ENCODE measurements at regions not wholly inside any gene's neighbourhood (a gene's known extent, or its start where the extent isn't known, plus 50 kb on each side); places are given as distances from the start of the nearest gene placed in this dataset.

DNA sequence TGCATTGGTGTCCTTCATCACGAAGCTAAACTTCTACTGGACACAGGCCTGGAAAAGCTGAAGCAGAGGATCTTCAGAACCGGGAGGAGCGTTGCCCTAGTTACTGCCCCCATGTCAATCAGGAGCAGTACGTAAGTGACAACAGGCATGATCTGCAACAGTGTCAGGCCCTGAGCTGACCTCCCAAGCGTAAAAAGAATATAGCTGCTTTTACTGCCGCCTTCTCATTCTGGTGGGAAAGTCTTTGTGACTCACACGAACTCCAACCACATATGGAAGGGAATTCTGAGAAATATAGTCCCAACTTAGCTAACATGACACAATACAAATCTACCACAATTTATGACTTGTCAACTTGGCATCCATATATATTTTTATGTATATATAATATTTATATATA is 1007.7 kb upstream of the CDH2 start:
- DNase-seq (ENCODE audit: low read depth in 1 of 2, low spot score in 1 of 2), result no peak
- in situ Hi-C loops (cut with HindIII; ENCODE audit: low pct_unique_long_range_greater_than_20kb, low sequenced_read_pairs), result no loop called here
- no peak for TF ChIP-seq JUND (IDR thresholded peaks at IDR 0.05; ENCODE audit: low read depth)

DNA sequence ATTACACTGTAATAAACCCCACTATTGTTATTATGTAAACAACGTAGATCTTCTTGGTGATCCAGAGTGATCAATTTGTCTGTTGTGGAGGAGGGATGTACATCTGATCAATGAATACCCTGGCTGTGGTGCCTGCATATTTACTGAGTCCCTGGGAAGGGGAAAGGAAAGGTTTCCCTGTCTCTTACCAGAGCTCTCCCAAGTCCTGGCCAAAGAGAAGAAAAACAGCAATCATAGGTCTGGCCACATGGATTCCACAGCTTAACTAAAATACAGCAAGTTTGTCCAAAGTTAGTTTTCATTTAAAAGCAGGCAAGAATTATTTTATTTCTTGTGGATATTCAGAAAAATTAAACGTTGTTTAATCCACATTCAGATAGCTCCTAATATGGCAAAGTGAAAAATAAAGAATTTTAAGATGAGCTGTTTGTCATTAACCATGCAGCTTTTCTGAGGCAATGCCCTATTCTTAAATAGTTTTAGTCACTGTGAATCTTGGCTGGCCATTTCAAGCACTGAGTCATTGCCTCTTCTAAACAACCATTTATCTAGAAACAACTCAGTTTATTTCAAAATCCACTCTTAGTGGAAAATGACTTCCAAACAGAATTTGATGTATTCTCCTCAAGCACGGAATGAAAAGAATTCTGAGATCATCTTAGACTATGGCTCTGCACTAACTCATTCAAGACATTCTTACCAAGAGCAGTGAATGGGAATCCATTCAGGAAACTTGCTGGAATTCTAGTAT is 1004.4 kb upstream of the CDH2 start:
- DNase-seq (ENCODE audit: low read depth in 1 of 2, low spot score in 1 of 2), result no peak
- in situ Hi-C loops (cut with HindIII; ENCODE audit: low pct_unique_long_range_greater_than_20kb, low sequenced_read_pairs), result no loop called here
- no peak for TF ChIP-seq JUND (IDR thresholded peaks at IDR 0.05; ENCODE audit: low read depth)

DNA sequence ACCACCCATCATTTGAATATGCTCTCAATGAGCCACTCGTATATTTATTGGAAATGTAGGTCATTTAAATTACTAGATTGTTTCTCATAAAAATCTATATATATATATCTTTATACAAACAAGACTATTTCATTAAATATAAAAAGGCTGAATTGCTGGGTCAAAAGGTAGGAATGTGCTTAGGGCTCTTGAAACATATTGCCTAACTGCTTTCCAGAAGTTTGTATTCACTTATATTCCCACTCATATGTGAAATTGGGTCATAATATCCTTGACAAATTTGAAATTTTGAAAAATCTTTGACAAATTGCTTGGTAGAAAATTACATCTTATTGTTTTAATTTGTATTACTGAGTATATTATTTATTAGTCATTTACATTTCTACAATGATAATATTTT is 999.8 kb upstream of the CDH2 start:
- DNase-seq (ENCODE audit: low read depth in 1 of 2, low spot score in 1 of 2), result no peak
- in situ Hi-C loops (cut with HindIII; ENCODE audit: low pct_unique_long_range_greater_than_20kb, low sequenced_read_pairs), result no loop called here
- TF ChIP-seq JUND (IDR thresholded peaks at IDR 0.05; ENCODE audit: low read depth), result no peak

DNA sequence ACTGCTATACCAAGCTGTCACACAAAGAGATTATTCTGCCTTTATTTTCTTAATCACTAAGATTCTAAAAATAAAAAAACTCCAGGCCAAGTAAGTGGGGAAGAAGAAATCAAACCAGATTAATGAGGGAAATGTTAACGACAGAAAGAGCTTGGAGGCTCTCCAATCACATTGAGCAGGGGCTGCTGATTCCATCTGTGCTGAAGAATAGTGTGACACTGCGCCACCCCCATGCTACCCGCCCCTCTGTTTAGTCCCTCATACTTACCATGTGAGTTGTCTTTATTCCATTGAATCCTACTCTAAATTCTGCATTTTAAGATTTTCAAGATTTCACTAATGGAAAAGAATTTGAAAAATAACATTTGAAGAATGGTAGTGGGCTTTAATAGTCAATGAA is 998.0 kb upstream of the CDH2 start:
- in situ Hi-C loops (cut with HindIII; ENCODE audit: low pct_unique_long_range_greater_than_20kb, low sequenced_read_pairs), result no loop called here
- DNase-seq (ENCODE audit: low read depth in 1 of 2, low spot score in 1 of 2), result no peak
- no peak for TF ChIP-seq JUND (IDR thresholded peaks at IDR 0.05; ENCODE audit: low read depth)

DNA sequence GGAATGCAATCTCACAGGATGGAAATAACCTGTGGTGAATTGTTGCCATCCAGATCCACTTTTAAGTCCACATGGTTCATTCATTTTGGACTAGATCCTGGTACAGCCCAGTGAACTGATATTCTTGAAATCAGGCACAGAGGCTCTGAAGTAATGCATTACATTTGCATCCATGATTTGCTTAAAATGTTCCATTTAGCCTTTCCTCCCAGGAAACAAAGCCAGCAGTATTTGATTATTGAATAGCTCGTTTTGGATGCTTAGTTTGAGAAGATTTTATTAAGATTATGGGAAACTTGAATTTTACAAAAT is 995.8 kb upstream of the CDH2 start:
- DNase-seq (ENCODE audit: low read depth in 1 of 2, low spot score in 1 of 2), result no peak
- in situ Hi-C loops (cut with HindIII; ENCODE audit: low pct_unique_long_range_greater_than_20kb, low sequenced_read_pairs), result no loop called here
- TF ChIP-seq JUND (IDR thresholded peaks at IDR 0.05; ENCODE audit: low read depth), result no peak

DNA sequence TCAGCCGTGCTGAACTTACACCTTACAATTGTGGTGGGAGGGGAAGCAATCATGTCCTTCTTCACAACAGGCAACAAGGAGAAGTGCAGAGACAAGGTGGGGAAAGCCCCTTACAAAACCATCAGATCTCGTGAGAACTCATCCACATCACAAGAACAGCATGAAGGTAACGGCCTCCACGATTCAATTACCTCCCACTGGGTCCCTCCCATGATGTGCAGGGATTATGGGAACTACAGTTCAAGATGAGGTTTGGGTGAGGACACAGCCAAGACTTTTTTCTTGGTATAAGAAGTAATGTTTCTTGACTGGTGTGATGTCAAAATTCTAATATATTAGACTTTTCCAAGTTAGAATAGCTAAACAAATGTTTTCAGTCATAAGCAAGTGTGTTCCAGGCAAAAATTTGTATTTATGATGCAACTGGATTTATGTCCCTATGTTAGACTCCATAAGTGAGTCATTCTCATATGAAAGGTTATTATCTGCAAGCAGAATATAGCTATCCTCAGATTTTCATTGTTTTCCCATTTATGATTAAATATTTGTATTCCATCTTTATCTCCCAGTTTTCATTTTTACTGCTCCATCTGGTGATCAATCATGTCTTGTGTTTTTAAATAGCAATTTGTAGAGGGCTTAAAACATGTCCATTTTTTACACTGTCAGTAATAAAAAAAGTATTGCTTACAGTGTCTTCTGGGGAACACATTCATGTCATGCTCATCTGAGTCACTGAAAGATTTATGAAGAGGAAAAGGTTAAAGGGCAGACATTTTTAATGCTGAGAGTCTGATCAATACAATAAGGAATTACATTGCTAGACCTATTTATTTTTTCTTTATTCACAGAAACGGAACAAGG is 995.2 kb upstream of the CDH2 start:
- in situ Hi-C loops (cut with HindIII; ENCODE audit: low pct_unique_long_range_greater_than_20kb, low sequenced_read_pairs), result no loop called here
- no peak for TF ChIP-seq JUND (IDR thresholded peaks at IDR 0.05; ENCODE audit: low read depth)
- DNase-seq (ENCODE audit: low read depth in 1 of 2, low spot score in 1 of 2), result no peak

DNA sequence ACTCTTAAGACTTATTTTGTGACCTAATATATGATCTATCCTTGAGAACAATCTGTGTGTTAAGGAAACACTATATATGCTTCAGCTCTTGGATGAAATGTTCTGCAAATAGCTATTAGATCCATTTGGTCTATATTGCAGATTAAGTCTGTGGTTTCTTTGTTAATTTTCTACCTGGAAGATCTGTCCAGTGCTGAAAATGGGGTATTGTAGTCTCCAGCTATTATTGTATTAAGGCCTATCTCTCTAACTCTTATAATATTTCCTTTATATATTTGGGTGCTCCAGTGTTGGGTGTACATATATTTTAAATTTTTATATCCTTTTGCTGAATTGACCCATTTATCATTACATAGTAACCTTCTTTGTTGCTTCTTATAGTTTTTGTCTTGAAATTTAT is 992.7 kb upstream of the CDH2 start:
- no peak for DNase-seq (ENCODE audit: low read depth in 1 of 2, low spot score in 1 of 2)
- in situ Hi-C loops (cut with HindIII; ENCODE audit: low pct_unique_long_range_greater_than_20kb, low sequenced_read_pairs), result no loop called here

DNA sequence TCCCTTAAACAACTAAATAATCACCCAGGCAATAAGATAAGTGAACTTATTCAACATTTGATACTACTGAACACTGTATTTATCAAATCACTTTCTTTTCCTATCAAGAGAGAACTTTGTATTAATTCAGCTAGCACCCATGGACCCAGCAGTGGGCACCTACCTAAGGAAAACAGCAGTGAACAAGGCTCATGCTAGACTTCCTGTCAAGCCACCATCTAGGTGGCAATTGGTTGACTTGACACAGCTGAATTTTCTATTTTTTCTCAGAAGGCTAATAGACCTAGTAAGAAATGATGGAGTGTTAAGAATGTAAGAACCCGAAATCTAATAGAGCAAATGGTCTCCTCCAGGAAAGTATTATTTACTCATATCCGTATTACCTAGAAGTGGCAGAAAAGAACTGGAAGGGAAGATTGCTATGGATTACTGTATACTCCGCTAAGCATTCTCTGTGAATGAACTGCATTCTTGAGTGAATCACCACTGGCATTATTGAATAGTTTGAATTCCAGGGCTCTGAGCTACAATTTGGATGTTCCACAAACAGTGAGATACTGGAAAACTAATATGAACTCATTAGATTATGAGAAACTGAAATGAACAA is 988.2 kb upstream of the CDH2 start:
- no peak for DNase-seq (ENCODE audit: low read depth in 1 of 2, low spot score in 1 of 2)

More for the DNA sequence above, 992.7 kb upstream of the CDH2 start:
- TF ChIP-seq JUND (IDR thresholded peaks at IDR 0.05; ENCODE audit: low read depth), result no peak

DNA sequence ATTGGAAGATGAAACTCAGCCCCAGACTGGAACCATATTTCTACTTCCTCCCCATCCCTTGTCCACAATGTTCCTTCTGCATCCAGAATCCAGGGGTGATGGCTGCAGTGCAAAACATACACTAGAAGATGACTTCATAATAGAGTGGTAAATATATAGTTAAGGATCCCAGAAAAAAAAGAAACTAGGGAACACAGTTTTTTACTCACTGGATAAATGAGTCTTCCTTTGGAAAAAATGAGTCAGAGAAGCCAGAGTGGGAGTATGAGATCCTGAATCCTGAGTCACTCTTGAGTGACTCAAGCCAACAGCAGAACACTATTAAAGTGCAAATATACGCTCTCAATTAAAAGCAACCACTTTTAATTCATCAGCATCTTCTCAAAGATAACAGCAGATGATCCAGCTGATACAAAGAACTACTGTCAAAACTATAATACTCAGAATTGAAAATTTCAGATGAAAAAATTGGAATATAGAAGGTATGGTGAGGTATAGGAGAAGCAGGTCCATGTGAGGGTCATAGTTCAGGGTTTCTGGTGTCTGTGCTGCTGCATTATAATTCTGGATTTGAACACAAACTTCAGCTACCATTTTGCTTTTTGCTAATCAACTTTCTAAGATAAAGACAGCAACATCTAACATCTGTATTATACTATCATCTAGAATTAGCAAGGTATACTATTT is 987.2 kb upstream of the CDH2 start:
- in situ Hi-C loops (cut with HindIII; ENCODE audit: low pct_unique_long_range_greater_than_20kb, low sequenced_read_pairs), result no loop called here
- DNase-seq (ENCODE audit: low read depth in 1 of 2, low spot score in 1 of 2), result no peak
- TF ChIP-seq JUND (IDR thresholded peaks at IDR 0.05; ENCODE audit: low read depth), result no peak

More for the DNA sequence above, 988.2 kb upstream of the CDH2 start:
- TF ChIP-seq JUND (IDR thresholded peaks at IDR 0.05; ENCODE audit: low read depth), result no peak
- in situ Hi-C loops (cut with HindIII; ENCODE audit: low pct_unique_long_range_greater_than_20kb, low sequenced_read_pairs), result no loop called here

DNA sequence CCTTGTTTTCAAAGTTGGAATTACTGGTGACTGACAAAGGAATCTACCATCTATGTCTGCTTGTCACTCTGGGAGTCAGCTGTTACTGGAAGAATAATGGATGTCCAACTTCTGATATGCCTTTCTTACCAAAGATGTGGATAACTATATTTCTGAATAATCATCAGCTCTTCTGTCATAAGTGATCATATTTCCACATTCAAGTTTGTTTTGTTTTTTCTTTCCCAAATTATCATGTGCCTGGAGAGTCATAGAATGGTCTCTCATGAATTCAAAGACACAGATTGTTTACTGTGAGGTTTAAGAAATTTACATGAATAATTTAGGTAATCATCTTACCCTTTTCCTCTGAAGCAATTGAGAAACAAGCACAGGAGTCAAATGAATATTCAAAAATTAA is 986.7 kb upstream of the CDH2 start:
- DNase-seq (ENCODE audit: low read depth in 1 of 2, low spot score in 1 of 2), result no peak
- no peak for TF ChIP-seq JUND (IDR thresholded peaks at IDR 0.05; ENCODE audit: low read depth)
- in situ Hi-C loops (cut with HindIII; ENCODE audit: low pct_unique_long_range_greater_than_20kb, low sequenced_read_pairs), result no loop called here

DNA sequence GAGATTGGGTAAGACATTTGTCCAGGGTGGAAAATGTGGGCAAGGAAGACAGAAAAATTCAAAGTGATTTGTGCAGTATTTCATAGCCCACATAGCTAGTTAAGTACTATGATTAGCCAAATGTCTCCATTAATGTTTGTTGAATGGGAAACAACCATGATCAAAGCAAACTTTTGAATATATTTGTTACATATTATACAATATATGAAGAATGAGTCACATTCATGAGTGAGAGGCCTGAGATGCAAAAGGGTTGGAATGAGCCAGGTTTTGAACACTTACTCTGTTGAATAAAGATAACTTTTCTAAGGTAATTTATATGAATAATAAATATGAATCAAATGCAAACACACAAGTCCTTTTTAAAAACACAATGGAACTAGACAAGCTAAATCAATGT is 984.5 kb upstream of the CDH2 start:
- in situ Hi-C loops (cut with HindIII; ENCODE audit: low pct_unique_long_range_greater_than_20kb, low sequenced_read_pairs), result no loop called here
- no peak for TF ChIP-seq JUND (IDR thresholded peaks at IDR 0.05; ENCODE audit: low read depth)
- no peak for DNase-seq (ENCODE audit: low read depth in 1 of 2, low spot score in 1 of 2)

DNA sequence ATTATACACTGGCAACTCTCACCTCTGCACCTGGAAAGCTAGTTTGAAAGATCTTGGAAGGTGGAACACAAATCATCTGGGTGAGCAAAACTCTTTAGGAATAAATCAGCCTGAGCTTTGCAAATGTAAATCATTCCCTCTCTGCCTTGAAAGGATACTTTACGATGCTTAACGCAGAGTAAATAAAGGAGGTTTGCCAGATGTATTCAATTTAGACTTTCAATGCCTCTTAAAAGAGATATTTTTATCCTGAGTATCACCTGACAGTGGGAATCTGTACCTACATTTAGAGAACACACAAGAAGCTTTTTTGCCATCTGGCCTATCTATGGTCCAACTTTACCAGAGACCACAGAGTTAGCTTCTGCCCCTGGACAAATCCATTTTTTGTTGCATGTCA is 983.2 kb upstream of the CDH2 start:
- TF ChIP-seq JUND (IDR thresholded peaks at IDR 0.05; ENCODE audit: low read depth), result no peak
- in situ Hi-C loops (cut with HindIII; ENCODE audit: low pct_unique_long_range_greater_than_20kb, low sequenced_read_pairs), result no loop called here
- DNase-seq (ENCODE audit: low read depth in 1 of 2, low spot score in 1 of 2), result no peak

DNA sequence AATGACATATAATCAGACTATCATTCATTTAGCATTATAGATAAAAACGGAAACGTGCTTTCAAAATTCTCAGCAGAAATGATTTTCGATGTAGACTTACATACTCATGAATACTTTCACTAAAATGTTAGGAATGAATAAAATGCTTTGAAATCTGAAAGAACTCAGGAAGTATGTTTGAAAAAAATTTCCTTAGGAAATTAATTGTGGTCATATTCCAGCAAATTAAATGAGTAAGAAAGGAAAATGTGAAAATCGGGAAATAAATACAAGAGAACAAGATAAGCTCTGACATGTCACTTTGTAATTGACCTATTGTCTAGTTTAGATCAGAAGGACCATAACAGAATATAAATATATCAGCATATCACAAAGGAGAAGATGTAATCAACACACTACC is 981.0 kb upstream of the CDH2 start:
- no peak for DNase-seq (ENCODE audit: low read depth in 1 of 2, low spot score in 1 of 2)
- in situ Hi-C loops (cut with HindIII; ENCODE audit: low pct_unique_long_range_greater_than_20kb, low sequenced_read_pairs), result no loop called here
- TF ChIP-seq JUND (IDR thresholded peaks at IDR 0.05; ENCODE audit: low read depth), result no peak
